OCI-LY1 (cell line): ENCODE measurements at regions not wholly inside any gene's neighbourhood (a gene's known extent, or its start where the extent isn't known, plus 50 kb on each side); places are given as distances from the start of the nearest gene placed in this dataset.

Experiments used
- H2AFZ ChIP-seq: fragments of 200-600 bp; sonication (generic), shearing (Covaris generic); 2 replicates; pipeline ENCODE4 v1.6.0; 2014; ENCODE audit warnings: antibody characterized with exemption, mild to moderate bottlenecking, low read length
- H3F3A ChIP-seq: fragments of 200-600 bp; sonication (generic), shearing (Covaris generic); 2 replicates; pipeline ENCODE4 v1.6.0; 2014; ENCODE audit warnings: mild to moderate bottlenecking, antibody characterized with exemption, low read length, moderate library complexity; ENCODE audit not compliant: insufficient read depth
- H3K27ac ChIP-seq: fragments of 200-600 bp; sonication (generic); 2 replicates; pipeline ENCODE4 v1.5.1; 2014; ENCODE audit warnings: low read length, mixed run types, mild to moderate bottlenecking, low read depth; ENCODE audit not compliant: poor library complexity, severe bottlenecking
- H3K27me3 ChIP-seq: fragments of 200-600 bp; sonication (generic); 2 replicates; pipeline ENCODE4 v1.6.0; 2014; ENCODE audit warnings: antibody characterized with exemption, mild to moderate bottlenecking, low read length, moderate library complexity; ENCODE audit not compliant: insufficient read depth
- H3K36me3 ChIP-seq: fragments of 200-600 bp; sonication (generic); 2 replicates; pipeline ENCODE4 v1.6.1; 2014; ENCODE audit warnings: mild to moderate bottlenecking, antibody characterized with exemption, low read length, moderate library complexity, mixed read lengths; ENCODE audit not compliant: insufficient read depth
- H3K4me1 ChIP-seq: fragments of 200-600 bp; sonication (generic); 2 replicates; pipeline ENCODE4 v1.5.1; 2014; ENCODE audit warnings: mild to moderate bottlenecking, low read length, moderate library complexity; ENCODE audit not compliant: insufficient read depth, severe bottlenecking
- H3K4me2 ChIP-seq: fragments of 200-600 bp; sonication (generic), shearing (Covaris generic); 2 replicates; pipeline ENCODE4 v1.6.1; 2014; ENCODE audit warnings: low read length
- H3K4me3 ChIP-seq: fragments of 200-600 bp; sonication (generic); 2 replicates; pipeline ENCODE4 v1.5.1; 2014; ENCODE audit warnings: low read length, low read depth, mild to moderate bottlenecking, mixed read lengths; ENCODE audit not compliant: poor library complexity, severe bottlenecking
- H3K79me2 ChIP-seq: fragments of 200-600 bp; shearing (Covaris generic); 2 replicates; pipeline ENCODE4 v1.6.1; 2016; ENCODE audit warnings: mixed run types, low read length, mixed read lengths; ENCODE audit not compliant: insufficient read depth
- H3K9ac ChIP-seq: fragments of 200-600 bp; sonication (generic), shearing (Covaris generic); 2 replicates; pipeline ENCODE4 v1.6.1; 2014; ENCODE audit warnings: mild to moderate bottlenecking, low read length, mixed read lengths
- H3K9me2 ChIP-seq: fragments of 200-600 bp; sonication (generic), shearing (Covaris generic); 2 replicates; pipeline ENCODE4 v1.6.1; 2014; ENCODE audit warnings: low read depth, mild to moderate bottlenecking, low read length, mixed read lengths
- H3K9me3 ChIP-seq: fragments of 200-600 bp; shearing (Covaris generic); 2 replicates; pipeline ENCODE4 v1.6.1; 2014; ENCODE audit warnings: low read length, mixed read lengths
- H4K20me1 ChIP-seq: fragments of 200-600 bp; sonication (generic), shearing (Covaris generic); 2 replicates; pipeline ENCODE4 v1.6.0; 2016; ENCODE audit warnings: mild to moderate bottlenecking, low read length; ENCODE audit not compliant: insufficient read depth
- EZH2 ChIP-seq: fragments of 200-600 bp; sonication (generic), shearing (Covaris generic); IDR thresholded peaks from 2 replicates; pipeline ENCODE4 v1.8.0; 2017; ENCODE audit warnings: borderline replicate concordance, mixed run types, mild to moderate bottlenecking, antibody characterized with exemption, low read length, moderate library complexity, mixed read lengths
- TF ChIP-seq, protein P1 (sequence below): fragments of 200-600 bp; sonication (generic), shearing (Covaris generic); IDR thresholded peaks from 2 replicates; pipeline ENCODE4 v1.5.1; 2017; ENCODE audit warnings: mild to moderate bottlenecking, antibody characterized with exemption, low read length, moderate library complexity, mixed read lengths

DNA sequence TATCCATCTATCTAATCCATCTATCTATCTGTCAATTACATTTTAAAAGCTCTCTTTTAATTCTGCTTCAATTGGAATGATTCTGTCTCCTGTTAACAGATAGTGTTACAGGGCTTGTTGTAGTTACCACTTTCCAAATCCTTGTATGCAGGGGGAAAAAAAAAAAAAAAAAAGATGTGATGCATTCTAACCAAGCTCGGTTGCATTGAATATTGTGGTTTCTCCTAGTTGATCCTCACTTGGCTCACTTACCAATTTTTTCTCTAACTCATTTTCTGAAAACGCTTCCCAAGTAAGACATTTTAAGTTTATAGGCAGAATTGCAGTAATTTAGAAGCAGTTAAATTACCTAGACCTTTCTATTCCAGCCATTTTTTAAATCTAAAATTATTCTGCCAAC is 327.9 kb upstream of the PITX2 start:
- 0 out of 2 replicates have a peak, but pooled peaks cover 2% of the 10 kb centered on the region for H3K79me2 ChIP-seq
- TF ChIP-seq, protein P1, sequence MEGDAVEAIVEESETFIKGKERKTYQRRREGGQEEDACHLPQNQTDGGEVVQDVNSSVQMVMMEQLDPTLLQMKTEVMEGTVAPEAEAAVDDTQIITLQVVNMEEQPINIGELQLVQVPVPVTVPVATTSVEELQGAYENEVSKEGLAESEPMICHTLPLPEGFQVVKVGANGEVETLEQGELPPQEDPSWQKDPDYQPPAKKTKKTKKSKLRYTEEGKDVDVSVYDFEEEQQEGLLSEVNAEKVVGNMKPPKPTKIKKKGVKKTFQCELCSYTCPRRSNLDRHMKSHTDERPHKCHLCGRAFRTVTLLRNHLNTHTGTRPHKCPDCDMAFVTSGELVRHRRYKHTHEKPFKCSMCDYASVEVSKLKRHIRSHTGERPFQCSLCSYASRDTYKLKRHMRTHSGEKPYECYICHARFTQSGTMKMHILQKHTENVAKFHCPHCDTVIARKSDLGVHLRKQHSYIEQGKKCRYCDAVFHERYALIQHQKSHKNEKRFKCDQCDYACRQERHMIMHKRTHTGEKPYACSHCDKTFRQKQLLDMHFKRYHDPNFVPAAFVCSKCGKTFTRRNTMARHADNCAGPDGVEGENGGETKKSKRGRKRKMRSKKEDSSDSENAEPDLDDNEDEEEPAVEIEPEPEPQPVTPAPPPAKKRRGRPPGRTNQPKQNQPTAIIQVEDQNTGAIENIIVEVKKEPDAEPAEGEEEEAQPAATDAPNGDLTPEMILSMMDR = no peak
- no peak for TF ChIP-seq EZH2
- no peaks in the 10 kb centered on the region for H3K9me3 ChIP-seq
- no peak overlapping the region for H3K9ac ChIP-seq
- H3K27ac ChIP-seq = no peak overlapping the region
- no peak overlapping the region for H3K4me3 ChIP-seq
- no peak overlapping the region for H2AFZ ChIP-seq
- no peak overlapping the region for H3K4me2 ChIP-seq
- H3K9me2 ChIP-seq = no peaks in the 10 kb centered on the region
- H3K36me3 ChIP-seq = no peaks in the 10 kb centered on the region
- H3K27me3 ChIP-seq = no peaks in the 10 kb centered on the region
- no peaks in the 10 kb centered on the region for H3K4me1 ChIP-seq
- no peaks in the 10 kb centered on the region for H3F3A ChIP-seq
- H4K20me1 ChIP-seq = no peaks in the 10 kb centered on the region

DNA sequence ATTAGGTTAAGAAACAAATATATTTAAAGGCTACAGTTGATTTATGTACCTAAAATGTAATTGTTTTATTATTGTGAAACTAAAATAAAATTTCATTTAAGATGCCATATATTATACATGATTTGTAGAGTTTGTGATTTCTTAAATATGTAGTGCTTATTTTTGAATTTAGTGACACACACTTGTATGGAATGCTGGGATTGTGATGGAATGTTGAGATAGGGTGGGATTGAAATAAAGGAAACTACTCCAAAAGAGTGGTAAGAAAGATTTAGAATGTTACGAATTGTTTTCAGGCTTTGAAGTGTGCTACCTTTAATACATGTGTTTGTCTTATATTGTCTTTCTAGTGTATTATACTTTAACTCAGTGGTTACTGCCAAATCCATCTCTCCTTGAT is 330.3 kb upstream of the PITX2 start:
- no peak overlapping the region for H3K27ac ChIP-seq
- H3F3A ChIP-seq = no peaks in the 10 kb centered on the region
- H3K9me3 ChIP-seq = no peaks in the 10 kb centered on the region
- H3K4me3 ChIP-seq = no peak overlapping the region
- H3K4me1 ChIP-seq = no peaks in the 10 kb centered on the region
- no peaks in the 10 kb centered on the region for H3K36me3 ChIP-seq
- 0 out of 2 replicates have a peak, but pooled peaks cover 2% of the 10 kb centered on the region for H3K79me2 ChIP-seq
- no peaks in the 10 kb centered on the region for H3K27me3 ChIP-seq
- no peak overlapping the region for H3K4me2 ChIP-seq
- H3K9me2 ChIP-seq = no peaks in the 10 kb centered on the region
- H3K9ac ChIP-seq = no peak overlapping the region
- no peaks in the 10 kb centered on the region for H4K20me1 ChIP-seq
- TF ChIP-seq, protein P1 = no peak
- no peak for TF ChIP-seq EZH2
- no peak overlapping the region for H2AFZ ChIP-seq

DNA sequence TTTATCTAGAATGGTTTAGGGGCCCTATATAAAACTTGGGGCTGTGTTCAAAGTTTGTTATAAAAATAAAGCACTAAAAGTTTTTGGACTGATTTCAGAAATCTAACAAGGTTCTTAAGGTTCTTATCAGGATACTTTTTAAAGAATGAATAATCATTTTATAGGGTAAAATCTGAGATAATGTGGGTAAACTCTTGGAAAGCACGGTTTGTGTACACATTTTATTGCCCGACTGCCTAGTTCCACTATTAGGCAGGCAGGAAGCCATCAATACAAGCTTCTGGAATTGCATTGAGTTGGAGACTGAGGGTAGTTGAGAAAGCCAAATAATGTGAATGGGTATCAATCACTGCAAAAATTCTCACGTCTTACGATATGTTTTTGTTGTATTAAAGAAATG is 331.0 kb upstream of the PITX2 start:
- H3K4me2 ChIP-seq = no peak overlapping the region

More for the DNA sequence above, 331.0 kb upstream of the PITX2 start:
- Histone ChIP-seq H3K27ac (no peak overlapping the region), H3K36me3 (no peaks in the 10 kb centered on the region), H3K4me3 (no peak overlapping the region), H3K9me2 (no peaks in the 10 kb centered on the region), H4K20me1 (no peaks in the 10 kb centered on the region), H2AFZ (no peak overlapping the region), H3K9ac (no peak overlapping the region), H3F3A (no peaks in the 10 kb centered on the region), H3K9me3 (no peaks in the 10 kb centered on the region), H3K27me3 (no peaks in the 10 kb centered on the region), H3K4me1 (no peaks in the 10 kb centered on the region), H3K79me2 (0 out of 2 replicates have a peak, but pooled peaks cover 2% of the 10 kb centered on the region)
- TF ChIP-seq, protein P1 = no peak
- TF ChIP-seq EZH2 = no peak
